Thyroid gland (tissue), 4 donors: ENCODE measurements at regions not wholly inside any gene's neighbourhood (a gene's known extent, or its start where the extent isn't known, plus 50 kb on each side); places are given as distances from the start of the nearest gene placed in this dataset.

Source experiments
- DNase-seq, 2 donors: peaks; one replicate each; pipeline ENCODE4 v3.0.0-alpha.2; 2019
- H3K27ac ChIP-seq, 3 donors: fragments of 200-600 bp; sonication (generic); 1 replicate in 2 of 3; 2 replicates in 1 of 3; pipeline ENCODE4 v1.5.1; 2016 to 2019; ENCODE audit warnings: mild to moderate bottlenecking in 1 of 3, moderate library complexity in 1 of 3
- H3K27me3 ChIP-seq: fragments of 200-600 bp; sonication (generic); one replicate; pipeline ENCODE4 v1.5.1; 2019
- H3K36me3 ChIP-seq, 2 donors: fragments of 200-600 bp; sonication (generic); one replicate each; pipeline ENCODE4 v1.5.1; 2016 to 2019
- H3K4me1 ChIP-seq, 2 donors: fragments of 200-600 bp; sonication (generic); one replicate each; pipeline ENCODE4 v1.5.1; 2017 to 2019
- H3K4me3 ChIP-seq, 3 donors: fragments of 200-600 bp; sonication (generic); replicated peaks in 1 of 3; 1 replicate in 2 of 3; 2 replicates in 1 of 3; pipeline ENCODE4 v1.5.1; 2016; ENCODE audit warnings: mild to moderate bottlenecking in 1 of 3
- H3K9me3 ChIP-seq: fragments of 200-600 bp; sonication (generic); one replicate; pipeline ENCODE4 v1.5.1; 2017
- CTCF ChIP-seq, 6 experiments: fragments of 200-600 bp in 3 of 6; fragments of 450-650 bp in 3 of 6; sonication (generic) in 3 of 6; IDR thresholded peaks; one replicate each; pipeline ENCODE4 v1.5.1; 2016 to 2019; ENCODE audit warnings: antibody characterized with exemption in 6 of 6, mild to moderate bottlenecking in 2 of 6, inconsistent platforms in 1 of 6, moderate library complexity in 1 of 6
- POLR2A ChIP-seq, 2 donors: fragments of 450-650 bp; IDR thresholded peaks; one replicate each; pipeline ENCODE4 v1.6.1; 2017; ENCODE audit warnings: antibody characterized with exemption in 2 of 2, mild to moderate bottlenecking in 2 of 2, moderate library complexity in 1 of 2
- WGBS, 2 donors: methylation state at CpG; one replicate each; pipeline ENCODE4 v1.1.5; 2017; 5-methylcytosine and 5-hydroxymethylcytosine counted together
- intact Hi-C: fragments of 100-400 bp; cut with DNase I; formaldehyde crosslinking; loops from one replicate; pipeline ENCODE4 v1.15.1; 2023

DNA sequence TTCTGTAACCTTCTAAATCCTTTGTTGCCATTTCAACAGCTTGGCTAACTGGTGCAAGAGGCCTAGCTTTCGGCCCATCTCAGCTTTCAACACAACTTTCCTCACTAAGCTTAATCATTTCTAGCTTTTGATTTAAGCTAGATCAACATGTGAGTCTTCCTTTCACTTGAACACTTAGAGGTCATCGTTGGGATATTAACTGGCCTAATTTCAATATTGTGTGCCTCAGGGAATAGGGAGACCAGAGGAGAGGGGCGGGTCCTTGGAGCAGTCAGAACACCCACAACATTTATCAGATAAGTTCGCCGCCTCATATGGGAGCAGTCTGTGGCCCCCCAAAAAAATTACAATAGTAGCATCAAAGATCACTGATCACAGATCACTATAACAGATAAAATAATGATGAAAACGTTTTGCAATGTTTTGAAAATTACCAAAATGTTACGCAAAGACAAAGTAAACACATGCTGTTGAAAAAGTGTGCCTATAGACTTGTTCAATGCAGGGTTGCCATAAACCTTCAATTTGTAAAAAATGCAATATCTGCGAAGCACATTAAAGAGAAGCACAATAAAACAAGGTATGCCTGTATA lies 66.8 kb upstream of the PCSK1 start:
- no peaks in the 10 kb centered on the region for H3K36me3 ChIP-seq
- H3K27me3 ChIP-seq = no peaks in the 10 kb centered on the region
- no peaks in the 10 kb centered on the region for H3K9me3 ChIP-seq
- H3K4me1 ChIP-seq = no peaks in the 10 kb centered on the region
- intact Hi-C loops = no loop called here
- H3K4me3 ChIP-seq = no peak overlapping the region
- no peak for TF ChIP-seq POLR2A (IDR thresholded peaks at IDR 0.05)
- no peak for TF ChIP-seq CTCF (IDR thresholded peaks at IDR 0.05)
- DNase-seq = no peak
- H3K27ac ChIP-seq = no peak overlapping the region
- WGBS, 2 donors = 81 to 84% methylated on average over 8 of the region's 8 CpGs

DNA sequence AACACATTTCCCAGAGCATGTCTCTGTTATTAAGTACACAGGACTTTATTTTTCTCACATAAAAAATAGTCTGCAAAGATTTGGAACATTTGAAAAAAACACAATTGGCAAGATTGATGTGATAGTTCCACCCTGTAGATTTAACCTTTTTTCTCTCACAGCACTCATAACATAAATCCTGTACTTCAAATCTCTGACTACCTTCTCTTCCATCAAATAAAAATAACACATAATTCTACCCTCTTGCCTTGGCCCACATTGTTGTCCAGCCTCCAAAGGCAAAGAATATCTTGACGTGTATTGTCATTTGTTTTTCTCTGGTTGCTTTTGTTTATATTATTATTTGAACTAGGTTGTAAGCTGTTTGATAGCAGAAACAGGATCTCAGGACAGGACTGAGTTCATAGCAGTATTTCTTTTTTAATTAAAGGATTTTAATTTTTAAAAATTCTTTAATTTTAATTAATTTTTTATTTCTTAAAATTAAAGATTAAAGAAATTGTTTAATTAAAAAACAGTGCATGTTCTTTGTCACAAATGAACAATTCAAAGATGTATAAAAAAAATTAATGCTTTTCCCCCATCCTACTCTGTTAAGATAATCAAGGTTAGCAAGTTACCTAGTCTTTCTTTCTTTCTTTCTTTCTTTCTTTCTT lies 69.1 kb upstream of the PCSK1 start:
- TF ChIP-seq POLR2A (IDR thresholded peaks at IDR 0.05) = no peak
- TF ChIP-seq CTCF (IDR thresholded peaks at IDR 0.05) = no peak
- intact Hi-C loops = no loop called here
- 76 to 83% methylated on average over 1 of the region's 1 CpG for WGBS, 2 donors

GRCh38 chr5:96503501-96504236 lies 70.6 kb upstream of the PCSK1 start:
- TF ChIP-seq CTCF (IDR thresholded peaks at IDR 0.05) = no peak
- no peak for TF ChIP-seq POLR2A (IDR thresholded peaks at IDR 0.05)
- WGBS, 2 donors = 85 to 86% methylated on average over 15 of the region's 15 CpGs

More for the DNA sequence above, 69.1 kb upstream of the PCSK1 start:
- Histone ChIP-seq H3K4me1 (no peaks in the 10 kb centered on the region), H3K27me3 (no peaks in the 10 kb centered on the region), H3K27ac (no peak overlapping the region), H3K4me3 (no peak overlapping the region), H3K9me3 (no peaks in the 10 kb centered on the region), H3K36me3 (no peaks in the 10 kb centered on the region)
- DNase-seq = no peak

DNA sequence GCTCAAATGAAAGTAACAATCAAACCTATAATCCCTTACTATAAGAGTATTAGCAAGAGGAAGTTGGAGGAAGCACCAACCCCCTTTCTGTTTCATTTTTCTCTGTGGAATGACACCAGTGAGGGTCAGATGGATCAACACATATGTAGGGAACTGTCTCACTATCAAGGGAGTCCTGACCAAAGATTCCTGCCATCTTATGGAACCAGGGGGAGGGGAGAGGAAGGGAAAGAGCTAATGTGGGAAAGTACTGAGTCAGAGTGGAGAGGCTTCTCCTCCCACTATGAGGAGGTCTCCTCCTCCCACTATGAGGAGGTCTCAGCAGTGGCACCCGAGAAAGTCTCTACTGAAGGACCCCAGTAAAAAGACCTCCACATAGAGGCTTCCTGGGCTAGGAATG lies 73.3 kb upstream of the PCSK1 start:
- Histone ChIP-seq H3K27ac (no peak overlapping the region), H3K9me3 (no peaks in the 10 kb centered on the region), H3K36me3 (no peaks in the 10 kb centered on the region), H3K4me3 (no peak overlapping the region), H3K4me1 (no peaks in the 10 kb centered on the region), H3K27me3 (no peaks in the 10 kb centered on the region)
- DNase-seq = no peak
- intact Hi-C loops = no loop called here
- TF ChIP-seq CTCF (IDR thresholded peaks at IDR 0.05) = no peak
- no peak for TF ChIP-seq POLR2A (IDR thresholded peaks at IDR 0.05)
- 40 to 80% methylated on average over 1 of the region's 1 CpG for whole genome bisulfite sequencing, 2 donors

More at GRCh38 chr5:96503501-96504236, 70.6 kb upstream of the PCSK1 start:
- no peaks in the 10 kb centered on the region for H3K9me3 ChIP-seq
- no peaks in the 10 kb centered on the region for H3K27me3 ChIP-seq
- no peak overlapping the region for H3K27ac ChIP-seq
- H3K36me3 ChIP-seq = no peaks in the 10 kb centered on the region
- no peak for DNase-seq
- H3K4me1 ChIP-seq = no peaks in the 10 kb centered on the region
- H3K4me3 ChIP-seq = no peak overlapping the region
- intact Hi-C loops = no loop called here
